Right renal cortex interstitium (tissue), 3 donors: ENCODE measurements at regions not wholly inside any gene's neighbourhood (a gene's known extent, or its start where the extent isn't known, plus 50 kb on each side); places are given as distances from the start of the nearest gene placed in this dataset.

Experiments used
- DNase-seq, 3 donors: peaks; one replicate each; pipeline ENCODE4 v3.0.0-alpha.2; 2013; ENCODE audit warnings: low read depth in 3 of 3, low spot score in 2 of 3

DNA sequence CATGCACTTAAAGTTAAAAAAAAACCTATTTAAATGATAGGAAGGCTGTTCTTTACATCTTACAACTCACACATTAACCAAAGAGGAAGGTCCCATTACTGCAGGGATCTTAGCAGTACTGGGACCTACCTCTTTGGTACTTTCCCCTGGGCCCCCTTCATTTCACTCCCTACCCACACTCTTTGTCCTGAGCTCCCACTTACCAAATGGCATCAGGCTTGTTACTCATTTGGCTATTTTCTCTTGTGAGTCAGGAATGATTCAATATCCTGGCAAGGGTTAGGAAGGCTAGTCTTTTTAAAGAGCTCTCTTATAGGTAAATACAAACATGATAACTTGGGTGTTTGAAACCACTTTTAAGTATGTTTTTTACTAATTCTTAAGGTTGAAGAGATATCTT is 117.4 kb upstream of the ELL2 start:
- no peak for DNase-seq

DNA sequence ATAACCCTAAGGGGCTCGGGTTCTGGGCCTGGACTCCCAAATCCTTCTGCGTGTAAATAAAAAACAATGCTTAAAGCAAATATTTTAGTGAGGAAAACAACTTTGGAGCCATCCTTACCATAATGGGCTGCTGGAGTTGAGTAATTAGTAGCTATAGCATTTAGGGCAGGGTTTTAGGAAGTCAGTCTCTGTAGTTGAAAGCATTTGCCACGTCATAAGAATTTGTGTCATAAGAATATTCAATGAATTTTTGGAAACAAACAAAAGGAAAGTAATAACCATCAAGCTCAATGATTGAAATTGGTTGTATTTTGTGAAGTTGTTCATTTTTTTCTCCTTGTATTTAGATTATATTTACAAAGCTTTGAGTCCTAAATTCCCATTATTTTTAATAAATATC is 114.8 kb upstream of the ELL2 start:
- no peak for DNase-seq

DNA sequence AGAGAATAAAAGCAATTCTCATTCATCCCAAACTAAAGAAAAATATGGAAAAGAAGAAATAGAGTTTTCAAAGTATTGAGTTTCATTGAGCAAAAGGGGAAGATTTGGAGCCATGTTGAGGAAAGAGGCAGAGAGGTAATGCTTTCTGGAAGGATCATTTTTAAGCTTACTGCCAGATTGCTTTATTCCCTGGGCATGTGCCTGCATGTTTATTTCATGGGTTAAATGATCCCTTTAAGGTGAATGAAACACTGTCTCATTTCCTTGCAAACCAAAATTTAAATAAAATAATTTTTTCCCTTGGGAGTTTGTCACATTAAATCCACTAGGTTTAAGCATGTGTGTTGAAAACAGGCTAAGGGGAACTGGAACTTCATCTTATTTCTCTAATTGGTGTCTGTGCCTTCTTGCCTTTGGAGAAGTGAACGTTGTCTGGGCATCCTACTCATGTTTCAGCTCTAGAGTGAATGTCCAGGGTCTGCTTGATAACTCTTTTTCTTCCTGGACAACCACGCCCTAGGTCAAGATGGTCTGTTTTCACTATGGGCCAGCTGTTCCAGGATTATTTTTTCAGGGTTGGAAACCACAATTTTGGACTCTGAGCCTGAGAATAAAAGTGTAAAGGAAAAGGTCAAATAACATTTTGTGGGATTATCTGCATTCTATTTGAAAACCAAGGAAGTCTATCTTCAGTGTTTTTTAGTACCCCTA is 114.1 kb upstream of the ELL2 start:
- no peak for DNase-seq

GRCh38 chr5:96074870-96075269 is 113.2 kb upstream of the ELL2 start:
- DNase-seq, result no peak

GRCh38 chr5:96074460-96074859 is 112.8 kb upstream of the ELL2 start:
- no peak for DNase-seq

DNA sequence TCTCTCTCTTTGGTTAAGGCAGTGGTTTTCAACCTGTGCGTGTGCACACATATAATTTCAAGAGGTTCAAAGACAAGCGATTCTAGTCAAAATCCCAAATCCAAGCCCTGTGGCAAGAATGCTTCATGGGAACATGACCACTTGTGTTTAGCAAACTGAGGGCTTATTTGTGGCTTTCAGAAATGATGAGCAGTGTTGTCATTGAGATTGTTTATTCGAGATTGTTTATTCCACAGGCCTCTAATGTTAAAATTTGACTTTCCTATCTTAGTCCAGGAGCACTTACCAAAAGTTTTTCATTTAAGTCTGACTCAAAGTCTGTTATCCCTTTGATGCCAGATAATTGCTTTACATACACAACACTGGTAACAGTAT is 111.1 kb upstream of the ELL2 start:
- no peak for DNase-seq

DNA sequence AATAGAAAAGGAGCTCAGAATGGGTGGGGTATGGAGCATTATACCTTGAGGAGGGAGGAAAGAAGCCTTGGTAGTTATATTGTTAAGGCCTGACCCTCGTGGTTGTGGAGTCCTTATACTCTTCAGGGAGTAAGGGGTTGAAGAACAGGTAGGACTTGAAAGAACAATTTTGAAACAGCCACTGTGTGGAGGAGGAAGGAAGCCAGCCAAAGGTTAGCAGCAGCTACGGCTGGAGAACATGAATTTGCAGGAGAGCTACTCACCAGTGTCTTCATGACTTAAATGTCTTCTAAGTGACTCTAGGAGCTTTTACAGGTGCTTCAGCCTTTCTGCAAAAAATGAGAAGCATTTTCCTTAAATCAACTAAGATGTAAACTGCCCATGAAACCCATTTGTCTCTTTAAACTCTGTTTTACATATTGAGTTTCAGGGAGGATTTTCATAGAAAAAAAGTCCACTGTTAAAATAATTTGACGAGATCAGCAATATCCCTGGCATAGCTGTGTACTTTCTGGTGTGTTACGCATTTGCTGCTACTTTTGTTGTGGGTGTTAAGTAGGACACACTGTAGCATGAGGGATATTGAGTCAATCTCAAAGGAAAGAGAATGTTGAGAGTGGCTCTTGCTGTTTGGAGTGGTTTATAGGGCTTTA is 110.6 kb upstream of the ELL2 start:
- DNase-seq, result no peak

DNA sequence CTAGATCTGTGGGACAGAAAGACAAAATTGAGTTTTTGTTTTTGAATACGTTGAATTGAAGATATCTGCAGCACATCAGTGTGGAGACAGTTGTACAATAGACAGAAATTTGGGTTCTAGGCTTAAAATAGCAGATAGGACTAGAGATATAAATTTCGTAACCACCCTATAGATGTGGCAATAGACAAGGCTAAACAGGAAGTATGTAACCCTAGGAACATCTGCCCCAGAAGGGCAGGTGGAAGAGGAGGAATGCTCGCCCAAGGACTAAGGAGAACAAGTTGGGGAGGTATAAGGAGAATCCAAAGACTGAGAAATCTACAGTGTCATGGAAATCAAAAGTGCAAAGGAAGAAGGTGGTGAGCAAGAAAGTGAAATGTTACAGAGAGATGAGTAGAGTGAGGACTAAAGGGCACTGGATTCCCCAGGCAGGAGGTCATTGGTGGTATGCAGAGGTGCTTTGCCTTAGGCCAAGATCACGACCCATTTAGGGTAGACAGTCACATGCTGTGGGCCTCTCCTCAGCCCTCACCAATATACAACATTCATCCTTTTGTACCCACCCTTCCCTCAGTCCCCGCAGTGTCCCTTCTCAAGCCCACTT is 109.1 kb upstream of the ELL2 start:
- DNase-seq, result no peak

- no peak for DNase-seq
Observed at GRCh38 chr5:96067894-96068614, 106.4 kb upstream of the ELL2 start.

DNA sequence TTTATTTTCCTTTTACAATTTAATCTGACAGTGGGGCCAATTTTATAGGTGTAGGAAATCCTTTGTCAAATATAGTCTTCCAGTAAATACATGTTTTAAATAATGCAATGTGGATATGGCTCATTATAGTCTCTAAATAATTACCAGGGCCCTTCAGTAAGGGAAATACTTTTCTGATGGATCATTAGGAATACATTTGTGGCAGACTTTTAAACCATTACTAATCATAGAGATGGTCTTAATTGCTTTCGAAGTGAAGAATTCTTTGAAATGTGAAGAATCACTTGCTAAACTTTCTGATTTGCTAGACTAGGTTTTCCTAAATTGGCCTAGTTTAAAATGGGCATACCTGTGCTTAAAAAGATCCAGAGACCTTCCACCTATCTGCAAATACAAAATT is 105.6 kb upstream of the ELL2 start:
- no peak for DNase-seq

DNA sequence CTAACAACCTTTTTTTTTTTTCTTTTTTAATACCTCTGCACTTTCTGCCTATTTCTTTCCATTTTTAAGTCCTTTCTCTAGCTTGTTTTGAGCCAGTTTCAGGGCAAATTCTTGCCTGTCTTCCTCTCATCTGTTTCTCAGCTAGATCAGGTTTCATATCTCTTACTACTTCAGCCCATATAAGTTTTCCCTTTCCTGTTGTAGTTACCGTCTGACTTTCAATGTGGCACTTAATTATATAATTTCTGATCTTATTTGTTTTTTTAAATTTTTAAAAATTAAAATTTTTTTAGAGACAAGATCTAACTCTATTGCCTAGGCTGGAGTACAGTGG is 104.7 kb upstream of the ELL2 start:
- DNase-seq, result no peak

GRCh38 chr5:96065685-96066385 is 104.2 kb upstream of the ELL2 start:
- no peak for DNase-seq

- no peak for DNase-seq
Observed at GRCh38 chr5:96064877-96065276, 103.2 kb upstream of the ELL2 start.

GRCh38 chr5:96062836-96063235 is 101.2 kb upstream of the ELL2 start:
- DNase-seq, result no peak

DNA sequence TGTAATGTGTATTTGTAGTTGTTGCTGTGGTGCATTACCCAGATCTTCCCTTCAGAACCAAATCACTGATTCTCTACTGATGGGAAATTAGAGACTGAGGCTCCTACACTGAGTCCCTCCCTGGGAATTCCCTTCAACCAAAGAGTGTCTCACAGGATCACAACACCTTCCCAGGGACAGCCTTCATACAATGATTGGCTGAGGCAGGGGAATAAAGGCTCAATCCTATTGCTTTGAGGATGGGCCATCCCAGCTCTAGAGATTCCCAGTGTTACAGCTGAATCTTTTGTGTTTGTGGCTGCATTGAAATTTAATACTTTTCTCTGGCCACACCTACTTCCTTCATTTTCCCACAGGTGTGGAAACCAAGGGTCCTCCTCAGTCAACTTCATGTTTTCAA is 96.4 kb upstream of the ELL2 start:
- no peak for DNase-seq

GRCh38 chr5:96054311-96055030 is 92.8 kb upstream of the ELL2 start:
- no peak for DNase-seq

DNA sequence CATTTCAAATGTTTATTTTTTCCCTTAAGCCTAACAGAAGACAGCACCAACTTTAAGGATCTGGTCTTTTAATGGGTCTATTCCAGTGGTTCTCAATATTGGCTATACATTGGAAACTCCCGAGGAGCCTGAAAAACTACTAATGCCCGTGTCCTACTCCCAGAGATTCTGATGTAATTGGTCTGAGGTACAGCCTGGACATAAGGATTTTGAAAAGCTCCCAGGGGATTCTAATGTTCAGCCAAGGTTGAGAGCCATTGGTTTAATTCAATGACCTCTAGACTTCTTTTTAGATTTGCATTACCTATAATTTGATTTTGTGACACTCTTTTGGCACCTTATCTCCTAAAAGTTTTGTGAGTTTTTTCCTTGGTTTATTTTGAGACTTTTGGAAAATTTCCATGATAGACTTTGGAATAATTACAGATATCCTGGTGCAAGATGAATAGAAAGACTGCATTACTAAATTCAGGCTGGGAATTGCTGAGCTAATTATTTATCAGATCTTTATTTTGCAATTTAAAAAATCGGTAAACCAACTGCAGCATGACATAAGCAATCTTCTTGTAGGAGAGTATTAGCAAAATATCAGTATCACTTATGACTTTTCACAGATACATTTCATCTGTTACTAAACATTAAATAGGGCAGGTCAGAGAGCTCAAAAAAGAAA is 91.5 kb upstream of the ELL2 start:
- no peak for DNase-seq

- no peak for DNase-seq
Observed at GRCh38 chr5:96052374-96052773, 90.7 kb upstream of the ELL2 start.

DNA sequence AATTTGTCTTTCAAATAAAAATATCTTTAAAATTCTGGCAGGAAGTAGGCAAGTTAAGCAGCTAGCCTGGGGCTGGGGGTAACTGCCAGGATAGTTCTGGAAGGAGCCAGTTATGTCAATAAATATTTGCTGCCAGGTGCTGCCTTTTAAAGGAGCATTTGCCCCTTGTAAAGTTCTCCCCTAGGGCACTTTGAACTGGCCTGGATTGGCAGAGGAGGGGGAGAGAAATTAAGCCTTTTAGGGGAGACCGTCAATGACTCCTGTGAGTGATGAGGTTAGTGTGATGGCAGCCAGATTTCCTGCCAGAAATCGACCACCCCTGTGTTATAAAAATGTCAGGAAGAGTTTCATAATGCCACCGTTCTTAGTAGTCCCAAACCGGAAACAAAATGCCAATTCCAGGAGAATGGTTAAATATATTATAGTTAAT is 89.8 kb upstream of the ELL2 start:
- no peak for DNase-seq

DNA sequence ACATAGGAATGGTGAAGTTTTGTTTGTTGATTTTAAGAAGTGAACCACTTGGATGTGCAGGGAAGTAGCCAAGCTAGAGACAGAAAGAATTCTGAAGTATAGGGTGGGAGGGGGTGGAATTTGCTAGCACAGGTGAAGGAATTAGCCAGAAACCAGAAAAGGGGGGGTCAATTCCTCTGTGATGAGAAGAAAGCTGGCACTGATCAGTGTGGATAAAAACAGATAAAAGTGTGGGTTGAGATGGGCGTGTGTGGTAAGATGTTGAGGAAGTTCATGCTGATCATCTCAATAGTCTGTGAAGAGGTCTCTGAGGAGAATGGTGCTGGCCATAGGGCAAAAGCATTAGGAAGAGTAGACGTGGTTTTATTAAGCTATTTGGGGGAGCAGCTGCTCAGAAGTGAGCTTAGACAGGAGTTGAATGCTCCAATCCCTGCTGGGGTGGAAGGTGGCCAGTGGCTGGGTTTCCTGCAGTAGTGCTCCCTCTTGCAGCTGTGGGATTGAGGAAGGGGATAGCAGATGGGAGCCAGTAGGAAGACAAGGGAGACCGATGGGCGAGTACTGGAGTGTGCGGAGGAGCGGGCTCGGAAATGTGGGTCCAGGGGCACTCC is 88.7 kb upstream of the ELL2 start:
- DNase-seq, result no peak
